AG10803 (cell line): ENCODE measurements at regions not wholly inside any gene's neighbourhood (a gene's known extent, or its start where the extent isn't known, plus 50 kb on each side); places are given as distances from the start of the nearest gene placed in this dataset.
"Not testable (repeated sequence)": the region's sequence is repeated elsewhere in the genome, so short reads cannot be mapped to it uniquely, and the experiment has no call there.

Experiments
- DNase-seq: peaks from one replicate; pipeline ENCODE4 v3.0.0; 2010; ENCODE audit warnings: low read depth
- H3K4me3 ChIP-seq: 2 replicates; pipeline ENCODE4 v1.5.1; 2011; ENCODE audit warnings: mild to moderate bottlenecking, low read length, control low read depth
- TF ChIP-seq, protein P1 (sequence below): conservative IDR thresholded peaks from 2 replicates; pipeline ENCODE4 v1.5.1; 2011; ENCODE audit warnings: mild to moderate bottlenecking, low read length, control low read depth, inconsistent platforms

DNA sequence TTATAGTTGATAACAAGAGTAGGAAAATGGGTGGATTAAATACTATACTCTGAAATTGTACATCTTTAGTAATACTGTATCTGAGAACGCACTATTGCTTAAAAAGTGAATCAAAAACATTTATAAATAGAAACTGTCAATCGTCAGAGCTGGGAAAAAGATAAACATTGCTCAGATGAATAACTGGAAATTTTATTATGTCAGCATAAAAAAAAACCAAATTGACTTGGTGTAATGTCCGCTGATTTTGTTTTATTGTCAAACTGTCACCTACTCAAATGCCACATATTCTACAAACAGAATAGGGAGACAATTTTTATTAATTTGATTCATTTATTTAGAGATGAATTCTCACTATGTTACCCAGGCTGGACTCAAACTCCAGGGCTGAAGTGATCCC lies 109.3 kb upstream of the TMTC1 start:
- no peak for DNase-seq
- H3K4me3 ChIP-seq = no peak overlapping the region
- TF ChIP-seq, protein P1, sequence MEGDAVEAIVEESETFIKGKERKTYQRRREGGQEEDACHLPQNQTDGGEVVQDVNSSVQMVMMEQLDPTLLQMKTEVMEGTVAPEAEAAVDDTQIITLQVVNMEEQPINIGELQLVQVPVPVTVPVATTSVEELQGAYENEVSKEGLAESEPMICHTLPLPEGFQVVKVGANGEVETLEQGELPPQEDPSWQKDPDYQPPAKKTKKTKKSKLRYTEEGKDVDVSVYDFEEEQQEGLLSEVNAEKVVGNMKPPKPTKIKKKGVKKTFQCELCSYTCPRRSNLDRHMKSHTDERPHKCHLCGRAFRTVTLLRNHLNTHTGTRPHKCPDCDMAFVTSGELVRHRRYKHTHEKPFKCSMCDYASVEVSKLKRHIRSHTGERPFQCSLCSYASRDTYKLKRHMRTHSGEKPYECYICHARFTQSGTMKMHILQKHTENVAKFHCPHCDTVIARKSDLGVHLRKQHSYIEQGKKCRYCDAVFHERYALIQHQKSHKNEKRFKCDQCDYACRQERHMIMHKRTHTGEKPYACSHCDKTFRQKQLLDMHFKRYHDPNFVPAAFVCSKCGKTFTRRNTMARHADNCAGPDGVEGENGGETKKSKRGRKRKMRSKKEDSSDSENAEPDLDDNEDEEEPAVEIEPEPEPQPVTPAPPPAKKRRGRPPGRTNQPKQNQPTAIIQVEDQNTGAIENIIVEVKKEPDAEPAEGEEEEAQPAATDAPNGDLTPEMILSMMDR = no peak

DNA sequence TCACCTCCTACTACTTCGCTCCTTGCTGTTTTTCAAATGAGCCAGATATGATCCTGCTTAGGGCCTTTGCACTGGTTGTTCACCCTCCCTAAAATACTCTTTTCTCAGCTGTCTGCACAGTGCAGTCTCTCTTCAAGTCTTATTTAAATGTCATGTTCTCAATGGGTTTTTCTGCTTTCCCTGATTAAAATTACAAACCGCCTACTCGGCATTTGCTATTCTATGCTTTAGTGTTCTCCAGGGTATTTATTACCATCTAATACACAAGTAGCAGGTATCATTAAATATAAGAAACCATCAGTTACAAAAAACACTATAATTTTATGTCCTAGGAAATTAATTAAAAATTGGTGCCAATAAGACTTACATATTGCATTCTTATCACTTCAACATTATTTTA lies 108.0 kb upstream of the TMTC1 start:
- TF ChIP-seq, protein P1 = no peak
- DNase-seq = no peak
- no peak overlapping the region for H3K4me3 ChIP-seq

DNA sequence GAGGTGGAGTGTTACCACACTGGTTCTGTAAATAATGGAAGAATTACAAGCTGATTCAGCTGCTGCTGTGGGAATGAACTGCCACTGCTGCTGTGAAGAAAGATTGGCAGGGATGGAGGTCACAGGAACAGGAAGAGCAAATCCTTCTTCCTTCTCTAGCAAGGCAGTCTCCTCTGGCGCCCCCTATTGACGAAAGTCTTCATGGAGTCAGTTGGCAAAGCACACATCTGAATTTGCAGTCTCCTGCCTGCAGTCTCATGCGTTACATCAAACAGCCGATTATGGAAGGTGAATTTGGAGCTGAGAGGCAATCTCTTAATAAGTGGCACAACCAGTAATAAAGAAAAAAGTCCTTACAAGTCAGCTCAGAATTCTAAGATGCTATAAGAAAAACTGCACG lies 106.0 kb upstream of the TMTC1 start:
- no peak overlapping the region for H3K4me3 ChIP-seq
- TF ChIP-seq, protein P1 = peak; percentile 17; the same call in 1 of the 2 replicates
- DNase-seq = no peak

DNA sequence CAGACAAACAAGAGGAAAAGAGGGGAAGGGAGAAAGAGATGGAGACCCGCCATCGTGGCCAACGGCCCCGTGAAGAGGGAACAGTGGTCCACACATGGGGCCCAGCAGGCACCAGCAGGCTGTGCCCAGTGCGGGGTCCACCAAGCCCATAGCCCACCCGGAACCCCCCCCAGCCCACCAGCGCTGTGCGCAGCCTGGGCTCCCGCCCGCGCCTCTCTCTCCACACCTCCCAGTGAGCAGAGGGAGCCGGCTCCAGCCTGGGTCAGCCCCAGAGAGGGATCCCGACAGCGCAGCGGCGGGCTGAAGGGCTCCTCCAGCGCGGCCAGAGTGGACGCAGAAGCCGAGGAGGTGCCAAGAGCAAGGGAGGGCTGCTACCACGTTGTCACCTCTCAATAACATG lies 105.0 kb upstream of the TMTC1 start:
- no peak for DNase-seq
- TF ChIP-seq, protein P1 = no peak
- H3K4me3 ChIP-seq = no peak overlapping the region

DNA sequence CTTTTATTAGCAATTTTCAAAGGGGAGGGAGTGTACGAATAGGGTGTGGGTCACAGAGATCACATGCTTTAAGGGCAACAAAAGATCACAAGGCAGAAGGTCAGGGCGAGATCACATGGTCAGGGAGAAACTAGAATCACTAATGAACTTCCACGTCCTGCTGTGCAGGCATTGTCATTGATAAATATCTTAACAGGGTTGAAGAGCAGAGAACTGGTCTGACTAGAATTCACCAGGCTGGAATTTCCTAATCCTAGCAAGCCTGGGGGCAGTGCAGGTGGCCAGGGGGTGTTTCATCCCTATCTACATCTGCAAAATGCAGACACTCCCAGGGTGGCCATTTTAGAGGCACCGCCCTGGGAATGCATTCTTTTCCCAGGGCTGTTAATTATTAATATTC lies 101.2 kb upstream of the TMTC1 start:
- not testable (repeated sequence) for DNase-seq

DNA sequence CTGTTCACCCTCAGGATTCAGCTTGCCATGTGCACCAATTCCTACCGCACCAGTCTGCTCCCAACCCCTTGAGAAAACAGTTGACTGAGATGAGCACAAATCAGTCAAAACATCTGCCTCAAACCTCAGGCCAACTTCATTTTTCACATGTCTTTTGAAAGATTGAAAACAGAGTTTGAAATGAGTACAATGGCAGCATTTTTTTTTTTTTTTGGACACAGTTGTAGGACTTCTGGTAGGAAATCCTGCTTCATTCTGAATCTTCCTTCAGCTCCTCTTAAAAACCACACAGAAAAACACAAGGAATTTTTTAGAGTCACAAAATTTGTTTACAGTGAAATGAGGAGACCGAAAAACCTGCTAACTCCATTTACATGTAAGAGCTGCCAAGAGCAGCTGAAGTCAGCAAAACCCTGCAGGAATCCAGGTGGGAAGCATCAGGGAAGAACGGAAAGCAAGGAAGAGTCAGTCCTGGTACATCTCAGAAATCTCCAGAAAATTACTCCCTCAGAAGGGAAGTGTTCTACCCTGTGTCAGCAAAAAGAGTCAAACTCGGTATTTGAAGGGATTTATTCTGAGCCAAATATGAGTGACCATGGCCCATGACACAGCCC lies 100.3 kb upstream of the TMTC1 start:
- H3K4me3 ChIP-seq = no peak overlapping the region
- TF ChIP-seq, protein P1 = no peak
- DNase-seq = no peak

More for the DNA sequence above, 101.2 kb upstream of the TMTC1 start:
- not testable (repeated sequence) for H3K4me3 ChIP-seq

DNA sequence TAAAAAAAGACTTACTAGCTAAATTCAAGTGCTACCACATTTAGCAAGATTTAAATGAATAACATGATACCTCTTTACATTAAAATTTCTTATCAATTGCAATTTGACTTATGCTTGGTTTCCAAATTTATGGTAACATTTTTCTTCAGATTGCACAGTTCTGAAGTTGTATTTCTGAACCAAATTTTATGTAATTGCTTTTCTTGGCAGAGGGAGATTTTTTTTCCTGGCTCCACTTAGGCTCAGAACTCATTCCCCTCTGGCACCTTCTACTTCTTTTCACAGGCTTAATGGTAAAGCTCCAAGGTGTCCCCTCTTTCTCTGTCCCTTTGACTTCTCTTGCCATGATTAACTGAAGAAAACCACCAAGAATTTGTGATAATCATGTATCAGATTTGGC lies 99.8 kb upstream of the TMTC1 start:
- DNase-seq = no peak
- TF ChIP-seq, protein P1 = no peak
- H3K4me3 ChIP-seq = no peak overlapping the region

DNA sequence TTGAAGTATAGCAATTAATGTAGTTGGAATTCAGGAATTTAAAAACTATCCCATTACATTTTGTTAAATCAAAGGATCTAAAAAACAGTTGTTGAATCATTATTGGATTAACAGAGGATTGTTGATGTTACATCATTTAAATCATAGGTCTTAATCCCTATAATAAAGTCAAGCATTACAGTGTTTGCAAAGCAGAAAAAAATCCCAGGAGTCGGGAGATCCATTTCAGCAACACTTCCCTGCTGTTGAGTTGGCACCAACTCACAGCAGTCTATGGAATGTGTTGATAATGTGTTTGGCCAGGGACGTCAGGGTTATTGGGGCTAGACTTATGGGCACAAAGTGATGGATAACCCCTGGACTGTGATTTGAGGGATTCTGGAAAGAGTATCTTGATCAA lies 99.1 kb upstream of the TMTC1 start:
- TF ChIP-seq, protein P1 = no peak
- H3K4me3 ChIP-seq = no peak overlapping the region
- no peak for DNase-seq
